H1 (cell line): ENCODE measurements at regions not wholly inside any gene's neighbourhood (a gene's known extent, or its start where the extent isn't known, plus 50 kb on each side); places are given as distances from the start of the nearest gene placed in this dataset.
"Not testable (repeated sequence)": the region's sequence is repeated elsewhere in the genome, so short reads cannot be mapped to it uniquely, and the experiment has no call there.

Source experiments
- CTCF ChIA-PET: fragments of 300-600 bp; sonication (Branson Sonifier 250); formaldehyde crosslinking; loops from one replicate; lab custom pipeline; 2021; ENCODE audit not compliant: partially characterized antibody; lab: Charles Lee
- POLR2A ChIA-PET: fragments of 300-600 bp; sonication (Branson Sonifier 250); formaldehyde crosslinking; loops from one replicate; lab custom pipeline; 2021; ENCODE audit warnings: inconsistent platforms; ENCODE audit not compliant: partially characterized antibody; lab: Charles Lee
- DNase-seq, 2 experiments: peaks; one replicate each; pipeline versions ENCODE4 v3.0.0 to v3.0.0-alpha.2; 2010 to 2022; ENCODE audit warnings: low spot score in 2 of 2, low read depth in 1 of 2, mixed read lengths in 1 of 2
- FAIRE-seq: peaks from 2 replicates; lab custom pipeline; 2011; peaks lifted over from hg19 to GRCh38; lab: Jason Lieb, UNC
- H2AFZ ChIP-seq: 2 replicates; pipeline ENCODE4 v1.8.1; 2012; ENCODE audit warnings: low read length, inconsistent platforms
- H2AK5ac ChIP-seq: 2 replicates; pipeline ENCODE4 v1.6.1; 2013; ENCODE audit warnings: low read depth, low read length
- H2BK120ac ChIP-seq: replicated peaks from 2 replicates; pipeline ENCODE3; 2013; ENCODE audit warnings: low read depth, low read length, inconsistent platforms
- H2BK12ac ChIP-seq: 2 replicates; pipeline ENCODE4 v1.6.1; 2013; ENCODE audit warnings: low read depth, low read length
- H2BK15ac ChIP-seq: 2 replicates; pipeline ENCODE4 v1.6.1; 2013; ENCODE audit warnings: low read length
- H2BK20ac ChIP-seq: 2 replicates; pipeline ENCODE4 v1.6.1; 2013; ENCODE audit warnings: low read length
- H2BK5ac ChIP-seq: 2 replicates; pipeline ENCODE4 v1.6.1; 2013; ENCODE audit warnings: low read depth, low read length
- H3K14ac ChIP-seq: 2 replicates; pipeline ENCODE4 v1.6.1; 2013; ENCODE audit warnings: inconsistent platforms; ENCODE audit not compliant: insufficient read length
- H3K18ac ChIP-seq: 2 replicates; pipeline ENCODE4 v1.6.1; 2013; ENCODE audit warnings: low read length; ENCODE audit errors: extremely low read depth
- H3K23ac ChIP-seq: 2 replicates; pipeline ENCODE4 v1.6.1; 2013; ENCODE audit warnings: inconsistent platforms; ENCODE audit not compliant: insufficient read length
- H3K23me2 ChIP-seq: 2 replicates; pipeline ENCODE4 v1.6.1; 2013; ENCODE audit warnings: low read depth, low read length
- H3K27ac ChIP-seq: 2 replicates; pipeline ENCODE4 v1.6.1; 2011; ENCODE audit warnings: low read depth, low read length, inconsistent platforms
- H3K27me3 ChIP-seq, 4 experiments: replicated peaks in 1 of 4; 1 replicate in 1 of 4; 2 replicates in 3 of 4; pipeline versions ENCODE4 v1.6.1 to v1.8.1; 2011 to 2013; ENCODE audit warnings: low read length in 3 of 4, mild to moderate bottlenecking in 3 of 4, inconsistent platforms in 2 of 4, mixed read lengths in 2 of 4, moderate library complexity in 1 of 4; ENCODE audit not compliant: control insufficient read depth in 3 of 4, insufficient read depth in 3 of 4; ENCODE audit errors: extremely low read depth in 1 of 4
- H3K36me3 ChIP-seq, 4 experiments: 2 replicates each; pipeline versions ENCODE4 v1.6.1 to v1.8.1; 2011 to 2013; ENCODE audit warnings: mild to moderate bottlenecking in 4 of 4, low read length in 3 of 4, moderate library complexity in 2 of 4, control low read depth in 1 of 4, inconsistent platforms in 1 of 4; ENCODE audit not compliant: insufficient read depth in 4 of 4, control insufficient read depth in 2 of 4
- H3K4ac ChIP-seq: replicated peaks from 2 replicates; pipeline ENCODE3; 2013; ENCODE audit warnings: low read length, low read depth, mixed read lengths, inconsistent platforms; ENCODE audit not compliant: insufficient read length
- H3K4me1 ChIP-seq, 4 experiments: replicated peaks in 1 of 4; 1 replicate in 1 of 4; 2 replicates in 3 of 4; pipeline versions ENCODE4 v1.6.1 to v1.8.1; 2011 to 2013; ENCODE audit warnings: low read length in 3 of 4, inconsistent platforms in 2 of 4, mixed read lengths in 1 of 4; ENCODE audit not compliant: insufficient read depth in 4 of 4, control insufficient read depth in 3 of 4
- H3K4me2 ChIP-seq, 2 experiments: 2 replicates each; pipeline versions ENCODE4 v1.6.1 to v1.8.1; 2011 to 2013; ENCODE audit warnings: low read depth in 2 of 2, low read length in 2 of 2, control low read depth in 1 of 2, inconsistent platforms in 1 of 2, mild to moderate bottlenecking in 1 of 2; ENCODE audit not compliant: insufficient read depth in 1 of 2
- H3K4me3 ChIP-seq, 4 experiments: fragments of 200-600, 300-600 bp in 1 of 4; sonication (generic), shearing (Covaris generic), sonication (Bioruptor Twin) in 1 of 4; 2 replicates each; pipeline versions ENCODE4 v1.5.1 to v1.8.1; 2011 to 2016; ENCODE audit warnings: low read length in 4 of 4, low read depth in 3 of 4, control low read depth in 2 of 4, inconsistent platforms in 2 of 4, mild to moderate bottlenecking in 2 of 4, mixed read lengths in 1 of 4, moderate library complexity in 1 of 4; ENCODE audit not compliant: insufficient read depth in 2 of 4; ENCODE audit errors: extremely low read depth in 1 of 4
- H3K56ac ChIP-seq: replicated peaks from 2 replicates; pipeline ENCODE3; 2013; ENCODE audit warnings: low read depth, mild to moderate bottlenecking, mixed read lengths, low read length, inconsistent platforms; ENCODE audit not compliant: insufficient read length
- H3K79me1 ChIP-seq: 2 replicates; pipeline ENCODE4 v1.6.1; 2013; ENCODE audit warnings: low read depth, low read length, control low read depth
- H3K79me2 ChIP-seq, 2 experiments: 2 replicates each; pipeline versions ENCODE4 v1.6.1 to v1.8.1; 2012 to 2013; ENCODE audit warnings: low read length in 2 of 2, mild to moderate bottlenecking in 2 of 2, inconsistent platforms in 1 of 2; ENCODE audit not compliant: insufficient read depth in 2 of 2, control insufficient read depth in 1 of 2
- H3K9ac ChIP-seq, 4 experiments: replicated peaks in 1 of 4; 1 replicate in 1 of 4; 2 replicates in 3 of 4; pipeline versions ENCODE4 v1.6.1 to v1.8.1; 2011 to 2013; ENCODE audit warnings: low read depth in 3 of 4, low read length in 3 of 4, control low read depth in 2 of 4, mild to moderate bottlenecking in 2 of 4, moderate library complexity in 2 of 4, inconsistent platforms in 1 of 4; ENCODE audit errors: extremely low read depth in 1 of 4
- H3K9me3 ChIP-seq, 2 experiments: 2 replicates each; pipeline versions ENCODE4 v1.6.1 to v1.8.1; 2012 to 2013; ENCODE audit warnings: mild to moderate bottlenecking in 2 of 2, moderate library complexity in 2 of 2, control low read depth in 1 of 2, inconsistent platforms in 1 of 2, low read depth in 1 of 2, low read length in 1 of 2, mixed read lengths in 1 of 2; ENCODE audit not compliant: insufficient read depth in 2 of 2
- H4K20me1 ChIP-seq, 2 experiments: replicated peaks in 1 of 2; 2 replicates each; pipeline versions ENCODE3 to v1.8.1; 2011 to 2013; ENCODE audit warnings: inconsistent platforms in 2 of 2, low read length in 2 of 2, mild to moderate bottlenecking in 1 of 2; ENCODE audit not compliant: insufficient read depth in 2 of 2, control insufficient read depth in 1 of 2
- H4K5ac ChIP-seq: 2 replicates; pipeline ENCODE4 v1.6.1; 2013; ENCODE audit warnings: low read length, low read depth, mixed read lengths, inconsistent platforms; ENCODE audit not compliant: insufficient read length
- H4K8ac ChIP-seq: 2 replicates; pipeline ENCODE4 v1.8.0; 2013; ENCODE audit warnings: mild to moderate bottlenecking, moderate library complexity, low read length, inconsistent platforms; ENCODE audit not compliant: insufficient read depth; ENCODE audit errors: extremely low read depth
- H4K91ac ChIP-seq: replicated peaks from 2 replicates; pipeline ENCODE3; 2013; ENCODE audit warnings: low read length, mixed read lengths, inconsistent platforms; ENCODE audit not compliant: insufficient read length
- WGBS, 2 experiments: shearing (Covaris generic) in 1 of 2; methylation state at CpG; one replicate each; pipeline versions ENCODE4 v1.1.6 to v1.1.7; 2013 to 2015; ENCODE audit warnings: low lambda C conversion rate in 2 of 2, mixed read lengths in 2 of 2, inconsistent platforms in 1 of 2, low coverage in 1 of 2, missing lambda C conversion rate in 1 of 2; ENCODE audit not compliant: insufficient replicate concordance in 2 of 2, insufficient coverage in 1 of 2, insufficient read length in 1 of 2; ENCODE audit errors: extremely low coverage in 1 of 2, missing lambda C conversion rate in 1 of 2; 5-methylcytosine and 5-hydroxymethylcytosine counted together

GRCh38 chr9:41653560-41654340, 464.6 kb upstream of the ZNG1F start:
- H3K79me2 ChIP-seq, H3K27me3 ChIP-seq, POLR2A ChIA-PET, H3K4ac ChIP-seq, H3K9me3 ChIP-seq, H4K20me1 ChIP-seq, H4K5ac ChIP-seq, FAIRE-seq, H3K4me3 ChIP-seq, H4K91ac ChIP-seq, H3K79me1 ChIP-seq, H2AK5ac ChIP-seq, H2BK12ac ChIP-seq, H4K8ac ChIP-seq, CTCF ChIA-PET, H3K14ac ChIP-seq, H3K36me3 ChIP-seq, H3K9ac ChIP-seq, H3K4me2 ChIP-seq, H3K27ac ChIP-seq, H2BK15ac ChIP-seq, H2BK5ac ChIP-seq, H3K23ac ChIP-seq, H3K23me2 ChIP-seq, H2AFZ ChIP-seq, H3K4me1 ChIP-seq, H2BK120ac ChIP-seq, H3K56ac ChIP-seq, DNase-seq, H2BK20ac ChIP-seq, H3K18ac ChIP-seq: not testable (repeated sequence)
- 32% methylated on average over 6 of the region's 21 CpGs; no CpG with 5 or more reads in 1 of the 2 experiments for WGBS, 2 experiments

- H3K79me1 ChIP-seq, FAIRE-seq, H3K4me1 ChIP-seq, H3K56ac ChIP-seq, H3K23ac ChIP-seq, H4K20me1 ChIP-seq, H3K79me2 ChIP-seq, H4K8ac ChIP-seq, H3K9ac ChIP-seq, H3K14ac ChIP-seq, DNase-seq, H3K4ac ChIP-seq, H4K5ac ChIP-seq, H3K9me3 ChIP-seq, H2BK15ac ChIP-seq, H2AK5ac ChIP-seq, H3K36me3 ChIP-seq, H2BK120ac ChIP-seq, H2AFZ ChIP-seq, H2BK12ac ChIP-seq, CTCF ChIA-PET, POLR2A ChIA-PET, H2BK20ac ChIP-seq, H3K4me2 ChIP-seq, H3K23me2 ChIP-seq, H4K91ac ChIP-seq, H2BK5ac ChIP-seq, H3K18ac ChIP-seq, H3K27me3 ChIP-seq, H3K27ac ChIP-seq, H3K4me3 ChIP-seq: not testable (repeated sequence)
- 86% methylated on average over 10 of the region's 17 CpGs; no CpG with 5 or more reads in 1 of the 2 experiments for WGBS, 2 experiments
Observed at GRCh38 chr9:41652800-41653199, 463.7 kb upstream of the ZNG1F start.
